HG02973 (cell line): ENCODE measurements at regions not wholly inside any gene's neighbourhood (a gene's known extent, or its start where the extent isn't known, plus 50 kb on each side); places are given as distances from the start of the nearest gene placed in this dataset.
"Not testable (repeated sequence)": the region's sequence is repeated elsewhere in the genome, so short reads cannot be mapped to it uniquely, and the experiment has no call there.

Experiments used
- ATAC-seq: cut with Tn5 transposase; IDR thresholded peaks from one replicate; pipeline ENCODE4 v1.9.1; 2021; ENCODE audit warnings: moderate library complexity; ENCODE audit not compliant: unreplicated experiment

DNA sequence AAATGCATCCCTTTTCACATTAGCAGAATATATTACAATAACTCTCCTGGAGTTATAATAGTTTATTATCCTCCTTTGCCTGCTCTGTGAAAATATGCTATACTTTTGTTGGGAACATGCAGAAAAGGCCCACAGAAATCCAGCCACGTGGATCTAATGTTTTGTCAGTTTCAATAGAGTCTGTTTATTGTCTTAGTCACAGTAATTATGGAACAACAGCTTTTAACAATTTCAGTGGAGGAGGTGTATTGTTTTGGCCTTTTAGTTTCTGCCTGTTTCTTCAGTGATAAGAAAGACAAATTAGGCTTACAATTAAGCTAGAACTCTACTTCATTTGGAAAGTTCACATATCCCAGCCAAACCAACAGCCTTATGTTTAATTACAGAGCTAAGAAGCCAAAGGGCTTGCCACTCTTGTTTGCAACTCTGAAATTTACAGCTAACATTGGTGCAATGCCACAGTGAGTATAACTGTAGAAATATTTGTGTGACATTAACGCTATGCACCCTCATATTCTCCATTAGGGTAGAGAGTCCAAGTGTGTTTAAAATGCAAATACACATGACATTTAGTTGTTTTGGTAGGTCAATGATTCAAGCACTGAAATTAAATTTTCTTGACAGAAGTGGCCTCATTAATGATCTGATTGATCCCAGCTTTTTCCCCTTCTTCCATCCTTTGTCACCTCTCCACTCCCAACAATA is 175.8 kb downstream of the USP46 start:
- no peak for ATAC-seq

GRCh38 chr4:52507774-52508173 is 151.3 kb downstream of the USP46 start:
- no peak for ATAC-seq

GRCh38 chr4:52510939-52511565 is 148.0 kb downstream of the USP46 start:
- ATAC-seq: no peak

- ATAC-seq: no peak
Measured at GRCh38 chr4:52511825-52512224, 147.3 kb downstream of the USP46 start.

DNA sequence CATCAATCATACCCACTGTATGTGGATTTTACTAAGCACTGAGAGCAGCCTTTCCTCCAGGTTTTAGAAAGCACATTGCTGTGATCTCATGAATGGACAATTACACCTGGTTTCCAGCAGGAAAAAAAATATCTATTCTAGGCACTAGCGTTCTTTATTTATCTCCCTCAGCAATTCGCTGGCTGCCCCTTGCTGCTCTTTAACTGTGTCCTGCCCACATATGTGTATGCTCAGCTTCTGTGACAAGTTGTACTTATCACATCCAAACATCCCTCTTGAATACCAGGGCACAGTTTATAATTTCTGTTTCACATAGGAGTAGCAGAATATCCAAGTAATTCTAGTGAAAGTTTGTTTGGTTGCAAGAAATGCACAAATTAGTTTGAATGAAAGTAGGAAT is 146.8 kb downstream of the USP46 start:
- ATAC-seq: no peak

DNA sequence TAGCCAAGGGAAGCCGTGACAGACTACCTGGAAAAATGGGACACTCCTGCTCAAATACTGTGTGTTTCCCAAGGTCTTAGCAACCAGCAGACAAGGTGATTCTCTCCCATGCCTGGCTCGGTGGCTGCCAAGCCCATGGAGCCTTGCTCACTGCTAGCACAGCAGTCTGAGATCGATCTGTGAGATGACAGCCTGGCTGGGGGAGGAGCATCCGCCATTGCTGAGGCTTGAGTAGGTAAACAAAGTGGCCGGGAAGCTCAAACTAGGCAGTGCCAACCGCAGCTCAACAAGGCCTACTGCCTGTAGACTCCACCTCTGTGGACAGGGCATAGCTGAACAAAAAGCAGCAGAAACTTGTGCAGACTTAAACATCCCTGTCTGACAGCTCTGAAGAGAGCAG is 137.0 kb downstream of the USP46 start:
- ATAC-seq: not testable (repeated sequence)

DNA sequence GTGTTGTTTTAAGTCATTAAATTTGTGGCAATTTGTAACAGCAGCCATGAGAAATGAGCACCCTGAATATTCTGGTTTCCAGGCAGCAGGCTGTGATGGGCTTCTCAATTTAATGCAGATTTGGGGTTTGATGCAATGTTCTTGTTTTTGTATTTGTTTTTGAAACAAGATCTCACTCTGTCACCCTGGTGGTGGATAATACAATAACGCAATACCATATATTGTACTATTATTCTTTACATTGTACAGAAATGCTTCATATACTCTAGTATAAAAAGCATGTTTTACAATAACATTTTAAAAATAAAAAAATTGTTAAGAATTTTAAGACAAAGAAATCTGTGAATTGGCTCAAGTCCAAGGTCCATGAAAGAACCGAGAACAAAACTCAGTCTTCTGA is 129.1 kb downstream of the USP46 start:
- no peak for ATAC-seq

GRCh38 chr4:52535793-52536192 is 123.3 kb downstream of the USP46 start:
- ATAC-seq: no peak
